ENCODE measurements at regions not wholly inside any gene's neighbourhood (a gene's known extent, or its start where the extent isn't known, plus 50 kb on each side); places are given as distances from the start of the nearest gene placed in this dataset.

DNA sequence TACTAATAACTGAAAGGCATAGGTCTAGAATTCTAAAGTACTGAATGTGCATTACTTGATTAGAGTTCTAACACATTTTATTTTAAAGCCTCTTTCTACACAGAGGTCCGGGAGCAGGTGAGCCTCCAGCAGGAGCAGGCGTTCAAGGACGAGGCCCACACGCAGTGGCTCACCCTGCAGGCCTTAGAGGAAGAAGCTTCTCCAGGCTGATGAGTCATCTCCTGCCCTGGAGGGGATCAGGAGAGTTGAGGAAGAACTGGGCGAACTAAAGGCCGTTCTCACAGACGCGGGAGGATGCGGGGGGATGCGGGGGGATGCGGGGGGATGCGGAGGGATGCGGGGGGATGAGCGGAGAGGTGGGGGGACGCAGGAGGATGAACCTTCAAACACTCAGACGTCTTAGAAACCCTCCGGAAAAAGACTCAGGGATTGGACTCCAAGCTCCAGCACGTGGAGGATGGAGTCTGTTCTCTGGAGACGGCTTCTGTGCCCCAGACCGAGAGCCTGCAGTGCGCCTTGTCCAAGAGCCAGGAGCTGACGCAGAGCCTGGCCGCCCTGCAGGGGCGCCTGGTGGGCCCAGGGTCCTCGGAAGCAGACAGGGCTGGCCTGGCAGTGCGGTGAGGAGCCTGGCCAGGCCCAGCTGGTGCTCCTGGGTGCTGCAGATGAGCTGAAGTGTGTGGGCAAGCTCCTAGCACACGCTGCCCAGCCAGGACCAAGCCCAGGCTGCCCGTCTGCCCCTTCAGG is 433.7 kb upstream of the TPK1 start:
- DNase-seq (ENCODE audit: low read depth) = no peak
- TF ChIP-seq, protein P1, sequence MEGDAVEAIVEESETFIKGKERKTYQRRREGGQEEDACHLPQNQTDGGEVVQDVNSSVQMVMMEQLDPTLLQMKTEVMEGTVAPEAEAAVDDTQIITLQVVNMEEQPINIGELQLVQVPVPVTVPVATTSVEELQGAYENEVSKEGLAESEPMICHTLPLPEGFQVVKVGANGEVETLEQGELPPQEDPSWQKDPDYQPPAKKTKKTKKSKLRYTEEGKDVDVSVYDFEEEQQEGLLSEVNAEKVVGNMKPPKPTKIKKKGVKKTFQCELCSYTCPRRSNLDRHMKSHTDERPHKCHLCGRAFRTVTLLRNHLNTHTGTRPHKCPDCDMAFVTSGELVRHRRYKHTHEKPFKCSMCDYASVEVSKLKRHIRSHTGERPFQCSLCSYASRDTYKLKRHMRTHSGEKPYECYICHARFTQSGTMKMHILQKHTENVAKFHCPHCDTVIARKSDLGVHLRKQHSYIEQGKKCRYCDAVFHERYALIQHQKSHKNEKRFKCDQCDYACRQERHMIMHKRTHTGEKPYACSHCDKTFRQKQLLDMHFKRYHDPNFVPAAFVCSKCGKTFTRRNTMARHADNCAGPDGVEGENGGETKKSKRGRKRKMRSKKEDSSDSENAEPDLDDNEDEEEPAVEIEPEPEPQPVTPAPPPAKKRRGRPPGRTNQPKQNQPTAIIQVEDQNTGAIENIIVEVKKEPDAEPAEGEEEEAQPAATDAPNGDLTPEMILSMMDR (IDR thresholded peaks at IDR 0.05; ENCODE audit: low read depth, low read length, missing control alignments) = no peak
- in situ Hi-C loops (cut with HindIII; ENCODE audit: low sequenced_read_pairs) = no loop called here
- H3K4me3 ChIP-seq (ENCODE audit: low read depth, low read length) = no peak overlapping the region

DNA sequence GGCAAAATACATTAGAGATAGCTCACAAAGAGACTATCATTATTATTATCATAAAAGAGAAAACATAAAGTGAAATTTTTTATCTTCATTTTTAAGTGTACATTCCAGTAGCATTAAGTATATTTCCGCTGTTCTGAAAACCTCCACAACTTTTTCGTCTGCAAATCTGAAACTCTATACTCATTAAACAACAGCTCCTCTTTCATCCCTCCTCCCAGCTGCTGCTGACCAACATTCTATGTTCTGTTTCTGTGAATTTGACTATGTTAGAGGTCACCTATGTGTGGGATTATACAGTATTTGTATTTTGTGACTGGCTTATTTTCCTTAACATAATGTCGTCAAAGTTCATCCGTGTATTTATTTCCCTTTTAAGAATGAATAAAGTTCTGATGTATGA is 429.3 kb upstream of the TPK1 start:
- H3K4me3 ChIP-seq (ENCODE audit: low read depth, low read length) = no peak overlapping the region
- no peak for DNase-seq (ENCODE audit: low read depth)
- in situ Hi-C loops (cut with HindIII; ENCODE audit: low sequenced_read_pairs) = no loop called here
- TF ChIP-seq, protein P1 (IDR thresholded peaks at IDR 0.05; ENCODE audit: low read depth, low read length, missing control alignments) = no peak

DNA sequence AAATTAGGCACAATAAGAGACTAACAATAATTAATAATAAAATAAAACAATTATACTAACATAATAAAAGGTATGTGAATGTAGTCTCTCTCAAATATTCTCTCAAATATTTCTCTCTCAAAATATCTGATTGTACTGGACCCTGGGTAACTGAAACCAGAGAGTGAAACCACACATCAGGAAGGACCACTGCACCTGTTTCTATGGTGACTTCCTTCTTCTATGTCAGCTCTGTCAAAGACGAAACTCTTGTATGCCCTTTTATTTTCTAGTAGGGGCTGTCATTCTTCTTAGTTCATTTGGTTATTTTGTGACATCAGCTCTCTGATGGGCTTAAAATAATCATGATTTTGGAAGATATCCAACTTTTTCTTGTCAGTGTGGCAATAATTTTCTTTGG is 428.0 kb upstream of the TPK1 start:
- in situ Hi-C loops (cut with HindIII; ENCODE audit: low sequenced_read_pairs) = no loop called here
- TF ChIP-seq, protein P1 (IDR thresholded peaks at IDR 0.05; ENCODE audit: low read depth, low read length, missing control alignments) = no peak

DNA sequence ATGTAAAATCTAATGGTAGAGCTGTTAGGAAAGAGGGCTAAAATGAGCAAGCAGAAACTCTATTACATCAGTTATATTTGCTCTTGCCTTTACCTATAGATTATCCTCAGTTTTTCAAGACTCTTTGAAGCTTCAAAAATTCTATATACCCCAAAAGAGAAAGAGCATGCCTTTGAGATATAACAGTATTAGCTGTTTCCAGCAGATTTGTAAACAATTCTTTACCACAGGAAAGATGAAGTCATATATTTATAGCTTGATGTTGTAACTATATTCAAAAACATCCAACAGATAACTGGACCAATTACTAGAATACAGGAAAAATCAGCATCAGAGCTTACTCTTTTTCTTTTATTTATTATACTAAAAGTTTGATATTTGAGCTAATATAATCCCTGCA is 416.2 kb upstream of the TPK1 start:
- H3K4me3 ChIP-seq (ENCODE audit: low read depth, low read length) = no peak overlapping the region
- DNase-seq (ENCODE audit: low read depth) = no peak
- TF ChIP-seq, protein P1 (IDR thresholded peaks at IDR 0.05; ENCODE audit: low read depth, low read length, missing control alignments) = no peak
- in situ Hi-C loops (cut with HindIII; ENCODE audit: low sequenced_read_pairs) = no loop called here

More for the DNA sequence above, 428.0 kb upstream of the TPK1 start:
- DNase-seq (ENCODE audit: low read depth) = no peak
- H3K4me3 ChIP-seq (ENCODE audit: low read depth, low read length) = no peak overlapping the region

DNA sequence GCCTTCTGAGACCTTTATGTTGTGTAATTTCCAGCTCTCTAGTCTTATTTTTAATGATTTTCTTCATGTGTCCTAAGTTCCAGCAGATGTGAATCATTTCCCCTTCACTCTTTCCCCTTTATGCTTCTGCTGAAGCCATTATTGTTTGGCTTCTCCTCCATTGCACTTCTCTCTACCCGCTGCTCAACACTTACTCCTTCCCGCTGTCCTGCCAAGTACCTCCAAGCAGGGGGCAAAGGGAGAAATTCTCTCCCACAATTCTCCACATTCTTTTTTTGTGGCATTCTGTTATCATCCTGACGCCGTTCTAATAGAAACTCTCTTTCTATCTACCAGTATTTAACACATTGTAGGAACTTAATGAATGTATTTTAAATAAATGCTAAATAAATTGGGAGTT is 388.9 kb upstream of the TPK1 start:
- TF ChIP-seq, protein P1 (IDR thresholded peaks at IDR 0.05; ENCODE audit: low read depth, low read length, missing control alignments) = no peak
- no peak overlapping the region for H3K4me3 ChIP-seq (ENCODE audit: low read depth, low read length)
- no peak for DNase-seq (ENCODE audit: low read depth)
- in situ Hi-C loops (cut with HindIII; ENCODE audit: low sequenced_read_pairs) = no loop called here

DNA sequence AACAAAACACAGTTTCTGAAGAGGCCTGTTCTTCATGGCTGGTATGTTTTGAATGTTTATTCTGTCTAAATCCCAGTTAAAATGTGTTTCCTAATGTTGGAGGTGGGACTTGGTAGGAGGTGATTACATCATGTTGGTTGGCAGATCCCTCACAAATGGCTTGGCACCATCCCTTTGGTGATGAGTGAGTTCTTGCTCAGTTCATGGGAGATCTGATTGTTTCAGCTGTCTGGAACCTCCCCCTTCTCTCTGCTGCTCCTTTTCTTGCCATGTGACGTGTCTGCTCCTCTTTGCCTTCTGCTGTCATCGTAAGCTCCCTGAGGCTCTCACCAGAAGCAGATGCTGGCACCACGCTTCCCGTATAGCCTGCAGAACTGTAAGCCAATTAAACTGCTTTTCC is 383.6 kb upstream of the TPK1 start:
- in situ Hi-C loops (cut with HindIII; ENCODE audit: low sequenced_read_pairs) = no loop called here
- no peak overlapping the region for H3K4me3 ChIP-seq (ENCODE audit: low read depth, low read length)
- no peak for DNase-seq (ENCODE audit: low read depth)
- TF ChIP-seq, protein P1 (IDR thresholded peaks at IDR 0.05; ENCODE audit: low read depth, low read length, missing control alignments) = no peak

All from astrocyte of the cerebellum (primary cell).